HUES6 (cell line): ENCODE measurements at regions not wholly inside any gene's neighbourhood (a gene's known extent, or its start where the extent isn't known, plus 50 kb on each side); places are given as distances from the start of the nearest gene placed in this dataset.
"Not testable (repeated sequence)": the region's sequence is repeated elsewhere in the genome, so short reads cannot be mapped to it uniquely, and the experiment has no call there.

Experiments
- H3K27ac ChIP-seq: 2 replicates; pipeline ENCODE4 v1.7.0; 2013; ENCODE audit warnings: low read depth, mild to moderate bottlenecking, low read length, inconsistent platforms
- H3K27me3 ChIP-seq: 2 replicates; pipeline ENCODE4 v1.6.1; 2013; ENCODE audit warnings: low read length; ENCODE audit not compliant: control insufficient read depth, insufficient read depth
- H3K36me3 ChIP-seq: 2 replicates; pipeline ENCODE4 v1.6.1; 2013; ENCODE audit warnings: low read length; ENCODE audit not compliant: control insufficient read depth, insufficient read depth
- H3K4me1 ChIP-seq: 2 replicates; pipeline ENCODE4 v1.6.1; 2013; ENCODE audit warnings: low read length; ENCODE audit not compliant: control insufficient read depth, insufficient read depth
- H3K4me3 ChIP-seq: 2 replicates; pipeline ENCODE4 v1.5.1; 2013; ENCODE audit warnings: low read depth, low read length
- H3K9ac ChIP-seq: one replicate; pipeline ENCODE4 v1.6.1; 2013; ENCODE audit warnings: mild to moderate bottlenecking, low read length
- H3K9me3 ChIP-seq: 2 replicates; pipeline ENCODE4 v1.6.1; 2013; ENCODE audit warnings: low read depth, low read length; ENCODE audit not compliant: control insufficient read depth, insufficient read depth

DNA sequence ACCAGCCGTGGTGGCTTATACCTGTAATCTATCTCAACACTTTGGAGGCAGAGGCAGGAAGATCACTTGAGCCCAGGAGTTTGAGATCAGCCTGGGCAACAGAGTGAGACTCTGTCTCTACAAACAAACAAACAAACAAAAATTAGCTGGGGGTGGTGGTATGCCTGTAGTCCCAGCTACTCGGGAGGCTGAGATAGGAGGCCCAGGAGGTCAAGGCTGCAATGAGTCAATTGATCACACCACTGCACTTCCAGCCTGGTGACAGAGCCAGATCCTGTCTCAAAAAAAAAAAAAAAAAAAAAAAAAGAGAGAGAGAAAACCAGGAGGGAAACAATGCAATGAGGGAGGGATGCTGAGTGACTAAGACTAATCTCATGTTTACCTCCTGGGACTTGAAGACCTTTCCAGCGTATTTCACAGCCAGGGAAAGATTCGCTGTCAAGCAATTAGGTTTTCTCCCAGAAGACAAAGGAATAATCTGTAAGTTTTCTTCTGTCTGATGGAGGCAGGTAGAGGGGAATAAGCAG lies 51.1 kb upstream of the MIER3 start:
- H3K4me1 ChIP-seq, result peaks cover 5% of the 10 kb centered on the region
- no peak overlapping the region for H3K9ac ChIP-seq
- no peaks in the 10 kb centered on the region for H3K27me3 ChIP-seq
- no peak overlapping the region for H3K4me3 ChIP-seq
- H3K9me3 ChIP-seq, result no peaks in the 10 kb centered on the region
- no peaks in the 10 kb centered on the region for H3K36me3 ChIP-seq
- no peak overlapping the region for H3K27ac ChIP-seq

DNA sequence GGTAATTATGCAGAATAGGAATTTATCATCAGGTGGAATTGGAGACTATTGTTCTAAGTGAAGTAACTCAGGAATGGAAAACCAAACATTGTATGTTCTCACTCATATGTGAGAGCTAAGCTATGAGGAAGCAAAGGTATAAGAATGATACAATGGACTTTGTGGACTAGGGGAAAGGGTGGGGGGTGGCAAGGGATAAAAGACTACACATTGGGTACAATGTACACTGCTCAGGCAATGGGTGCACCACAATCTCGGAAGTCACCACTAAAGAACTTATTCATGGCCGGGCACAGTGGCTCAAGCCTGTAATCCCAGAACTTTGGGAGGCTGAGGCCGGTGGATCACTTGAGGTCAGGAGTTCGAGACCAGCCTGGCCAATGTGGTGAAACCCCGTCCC lies 51.6 kb upstream of the MIER3 start:
- not testable (repeated sequence) for H3K9me3 ChIP-seq, H3K27me3 ChIP-seq, H3K9ac ChIP-seq, H3K36me3 ChIP-seq, H3K27ac ChIP-seq, H3K4me3 ChIP-seq, H3K4me1 ChIP-seq

DNA sequence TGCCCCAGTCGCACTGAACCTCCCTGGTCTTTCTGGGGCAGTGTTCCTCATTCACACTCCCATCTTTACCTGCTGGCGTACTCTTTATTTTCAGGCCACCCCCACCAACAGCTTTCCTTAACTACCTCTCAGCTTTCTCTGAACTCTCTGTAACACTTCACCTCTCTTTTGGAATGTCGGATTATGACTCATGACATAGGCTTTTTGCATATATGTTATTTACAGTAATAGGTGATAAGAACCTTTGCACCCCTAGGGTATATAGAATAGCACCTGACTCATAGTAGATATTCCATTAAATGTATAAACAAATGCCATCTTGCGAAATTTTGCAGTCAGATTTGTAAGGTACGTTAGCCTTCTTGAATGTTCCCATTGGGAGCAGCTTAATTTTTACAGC lies 52.9 kb upstream of the MIER3 start:
- Histone ChIP-seq H3K4me3 (no peak overlapping the region), H3K4me1 (peaks cover 5% of the 10 kb centered on the region), H3K9me3 (no peaks in the 10 kb centered on the region), H3K27me3 (no peaks in the 10 kb centered on the region), H3K9ac (no peak overlapping the region), H3K27ac (no peak overlapping the region), H3K36me3 (no peaks in the 10 kb centered on the region)

DNA sequence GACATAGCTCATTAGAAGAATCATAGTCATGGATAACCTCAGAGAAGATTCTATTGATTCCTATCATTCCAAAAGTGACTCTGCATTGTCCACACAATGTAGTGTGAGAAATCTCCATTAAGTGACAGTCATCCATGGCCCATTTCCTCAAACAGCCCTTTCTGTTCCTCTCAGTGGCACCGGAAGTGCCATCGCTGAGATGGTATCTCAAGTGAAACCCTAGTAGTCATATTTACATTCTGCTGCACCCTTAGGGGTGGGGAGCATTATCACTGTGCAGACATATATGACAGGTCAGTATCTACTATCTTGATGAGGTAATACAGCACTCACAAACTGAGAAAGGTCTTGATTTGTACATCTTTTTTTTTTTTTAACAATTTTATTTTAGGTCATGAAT lies 55.4 kb upstream of the MIER3 start:
- H3K4me1 ChIP-seq, result peaks cover 5% of the 10 kb centered on the region
- no peak overlapping the region for H3K4me3 ChIP-seq
- no peaks in the 10 kb centered on the region for H3K27me3 ChIP-seq
- H3K27ac ChIP-seq, result no peak overlapping the region
- no peaks in the 10 kb centered on the region for H3K36me3 ChIP-seq
- no peak overlapping the region for H3K9ac ChIP-seq
- no peaks in the 10 kb centered on the region for H3K9me3 ChIP-seq

DNA sequence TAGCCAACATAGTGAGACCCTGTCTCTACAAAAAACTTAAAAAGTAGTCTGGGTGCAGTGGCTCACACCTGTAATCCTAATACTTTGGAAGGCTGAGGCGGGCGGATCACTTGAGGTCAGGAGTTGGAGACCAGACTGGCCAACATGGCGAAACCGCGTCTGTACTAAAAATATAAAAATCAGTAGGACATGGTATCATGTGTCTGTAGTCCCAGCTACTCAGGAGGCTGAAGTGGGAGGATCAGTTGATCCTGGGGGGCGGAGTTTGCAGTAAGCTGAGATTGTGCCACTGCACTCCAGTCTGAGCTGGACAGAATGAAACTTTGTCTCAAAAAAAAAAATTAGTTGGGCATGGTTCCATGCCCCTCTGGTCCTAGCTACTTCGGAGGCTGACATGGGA lies 57.9 kb upstream of the MIER3 start:
- Histone ChIP-seq H3K27me3 (no peaks in the 10 kb centered on the region), H3K4me3 (no peak overlapping the region), H3K9me3 (no peaks in the 10 kb centered on the region), H3K36me3 (no peaks in the 10 kb centered on the region), H3K27ac (no peak overlapping the region), H3K4me1 (peaks cover 6% of the 10 kb centered on the region), H3K9ac (no peak overlapping the region)

DNA sequence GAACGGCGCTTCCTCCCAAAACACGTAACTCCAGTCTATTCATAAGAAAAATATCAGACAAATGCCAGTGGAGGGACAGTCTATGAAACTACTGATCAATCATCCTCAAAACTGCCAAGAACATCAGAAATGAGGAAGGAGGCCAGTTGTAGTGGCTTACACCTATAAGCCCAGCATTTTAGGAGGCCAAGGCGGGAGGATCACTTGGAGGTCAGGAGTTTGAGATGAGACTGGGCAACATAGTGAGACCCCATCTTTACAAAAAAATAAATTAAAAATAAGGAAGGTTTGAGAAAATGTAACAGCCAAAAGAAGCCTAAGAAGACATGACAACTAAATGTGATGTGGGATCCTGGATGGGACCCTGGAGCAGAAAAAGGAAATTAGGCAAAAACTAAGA lies 58.9 kb upstream of the MIER3 start:
- Histone ChIP-seq H3K4me1 (peaks cover 6% of the 10 kb centered on the region; the same call in 1 of the 2 replicates), H3K4me3 (no peak overlapping the region), H3K27ac (no peak overlapping the region), H3K36me3 (no peaks in the 10 kb centered on the region), H3K27me3 (no peaks in the 10 kb centered on the region), H3K9me3 (no peaks in the 10 kb centered on the region), H3K9ac (no peak overlapping the region)

DNA sequence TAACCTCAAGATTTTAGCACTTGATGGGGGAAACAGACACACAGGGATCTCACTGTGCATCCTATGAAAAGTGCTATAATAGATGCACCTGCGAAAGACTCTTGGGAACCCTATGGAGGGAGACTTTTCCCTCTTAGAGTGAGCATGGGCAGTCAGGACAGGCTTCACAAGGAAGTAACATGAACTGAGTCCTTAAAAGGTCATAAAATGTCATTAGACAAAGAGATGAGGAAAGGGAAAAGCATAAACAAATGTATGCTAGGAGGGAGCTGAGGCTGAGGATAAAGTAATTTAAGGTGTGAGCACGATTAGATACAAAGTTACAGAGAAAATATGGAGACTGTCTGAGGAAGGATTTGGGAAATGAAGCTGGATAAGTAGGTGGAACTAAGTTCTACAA lies 60.6 kb upstream of the MIER3 start:
- Histone ChIP-seq H3K27me3 (no peaks in the 10 kb centered on the region), H3K4me1 (peaks cover 6% of the 10 kb centered on the region; the same call in 1 of the 2 replicates), H3K9ac (no peak overlapping the region), H3K27ac (no peak overlapping the region), H3K9me3 (no peaks in the 10 kb centered on the region), H3K36me3 (no peaks in the 10 kb centered on the region), H3K4me3 (no peak overlapping the region)

DNA sequence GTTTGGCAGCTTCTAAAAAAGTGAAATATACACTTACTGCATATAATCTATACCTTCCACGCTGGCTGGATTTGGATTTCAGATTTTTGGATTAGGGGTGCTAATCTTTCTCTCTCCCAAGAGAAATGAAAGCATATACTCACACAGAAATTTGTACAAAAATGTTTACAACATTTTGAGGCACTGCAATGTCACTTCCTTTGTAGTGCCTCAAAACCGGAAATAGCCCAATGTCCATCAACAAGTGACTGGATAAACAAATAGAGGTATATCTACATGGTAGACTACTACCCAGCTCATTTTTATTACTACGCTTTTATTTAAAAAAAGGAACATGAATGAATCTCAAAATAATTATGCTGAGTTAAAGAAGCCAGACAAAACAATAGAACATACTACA lies 74.0 kb upstream of the MIER3 start:
- Histone ChIP-seq H3K4me1 (no peaks in the 10 kb centered on the region), H3K36me3 (no peaks in the 10 kb centered on the region), H3K9ac (no peak overlapping the region), H3K9me3 (no peaks in the 10 kb centered on the region), H3K27me3 (no peaks in the 10 kb centered on the region), H3K4me3 (no peak overlapping the region), H3K27ac (no peak overlapping the region)

DNA sequence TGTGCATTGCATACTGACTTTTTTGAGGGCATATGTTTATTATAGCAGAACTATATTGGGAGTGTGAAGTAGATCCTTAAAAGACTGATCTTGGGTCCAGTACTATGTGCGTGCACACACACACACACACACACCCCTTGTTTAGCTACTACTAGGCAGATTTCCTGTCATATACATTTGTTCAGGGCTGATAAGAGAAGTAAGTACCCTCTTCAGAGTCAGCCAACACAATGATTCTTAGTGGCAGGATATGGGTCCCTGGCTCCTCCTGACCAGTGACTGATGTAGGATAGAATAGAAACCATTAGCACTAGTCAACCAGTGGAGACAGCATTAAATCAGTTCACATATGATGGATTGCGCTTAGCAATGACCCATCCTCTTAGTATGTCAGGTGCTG lies 76.2 kb upstream of the MIER3 start:
- Histone ChIP-seq H3K4me3 (no peak overlapping the region), H3K9ac (no peak overlapping the region), H3K27me3 (no peaks in the 10 kb centered on the region), H3K9me3 (no peaks in the 10 kb centered on the region), H3K4me1 (no peaks in the 10 kb centered on the region), H3K36me3 (no peaks in the 10 kb centered on the region), H3K27ac (no peak overlapping the region)

DNA sequence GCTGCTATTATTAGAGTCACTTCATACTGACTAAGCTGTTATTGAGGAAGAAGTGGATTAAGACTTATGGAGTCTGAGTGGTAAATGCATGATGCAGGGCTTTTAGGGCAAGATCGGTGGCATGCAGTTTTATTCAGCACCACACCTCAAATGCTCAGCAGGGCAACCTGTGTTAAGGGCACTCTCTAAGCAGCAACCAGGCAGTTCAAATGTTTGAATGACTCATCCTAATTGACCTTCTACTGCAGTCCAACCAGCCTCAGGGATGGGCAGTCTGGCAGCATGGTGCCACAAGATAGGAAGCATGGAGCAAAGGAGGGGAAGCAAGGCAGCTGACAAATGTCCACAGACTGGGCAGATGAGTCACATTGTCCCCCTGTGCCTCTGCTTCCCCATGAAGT lies 80.2 kb upstream of the MIER3 start:
- Histone ChIP-seq H3K36me3 (no peaks in the 10 kb centered on the region), H3K9me3 (no peaks in the 10 kb centered on the region), H3K27ac (no peak overlapping the region), H3K4me3 (no peak overlapping the region), H3K4me1 (no peaks in the 10 kb centered on the region), H3K27me3 (no peaks in the 10 kb centered on the region), H3K9ac (no peak overlapping the region)

DNA sequence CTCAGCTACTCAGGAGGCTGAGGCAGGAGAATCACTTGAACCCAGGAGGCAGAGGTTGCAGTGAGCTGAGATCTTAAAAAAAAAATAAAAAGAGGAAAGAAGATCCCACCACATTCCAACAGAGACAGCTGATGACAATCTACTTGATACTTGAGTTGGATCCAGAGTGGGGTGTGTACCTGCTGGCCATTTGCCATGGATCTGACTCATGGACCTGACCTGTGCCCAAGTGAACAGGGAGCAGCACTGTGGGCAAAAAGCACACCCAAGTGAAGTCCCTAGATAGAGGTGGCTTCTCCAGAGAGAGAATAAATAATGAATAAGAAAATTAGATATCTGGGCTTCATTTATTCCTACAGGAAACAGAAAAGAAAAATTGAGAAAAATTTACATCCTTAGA lies 81.2 kb upstream of the MIER3 start:
- Histone ChIP-seq H3K27ac (no peak overlapping the region), H3K27me3 (no peaks in the 10 kb centered on the region), H3K4me1 (peaks cover 3% of the 10 kb centered on the region; the same call in 1 of the 2 replicates), H3K9ac (no peak overlapping the region), H3K9me3 (no peaks in the 10 kb centered on the region), H3K4me3 (no peak overlapping the region), H3K36me3 (no peaks in the 10 kb centered on the region)

DNA sequence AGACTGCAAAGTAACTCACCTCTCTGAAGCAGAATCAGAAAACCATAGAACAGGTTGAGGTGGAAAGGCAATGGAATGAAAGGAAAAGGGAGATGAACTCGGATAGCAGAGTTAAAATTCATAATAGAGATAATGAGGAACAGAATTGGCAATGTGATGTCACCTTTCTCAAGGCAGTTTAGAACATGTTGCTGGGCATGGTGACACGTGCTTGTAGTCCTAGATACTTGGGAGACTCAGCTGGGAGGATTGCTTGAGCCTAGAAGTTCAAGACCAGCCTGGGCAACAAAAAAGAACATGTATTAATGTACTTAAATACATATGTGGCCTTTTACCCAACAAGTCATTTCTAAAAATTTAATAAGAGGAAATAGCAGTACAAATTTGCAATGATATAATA lies 81.6 kb upstream of the MIER3 start:
- Histone ChIP-seq H3K9me3 (no peaks in the 10 kb centered on the region), H3K4me3 (no peak overlapping the region), H3K4me1 (peaks cover 3% of the 10 kb centered on the region; the same call in 1 of the 2 replicates), H3K27me3 (no peaks in the 10 kb centered on the region), H3K9ac (no peak overlapping the region), H3K36me3 (no peaks in the 10 kb centered on the region), H3K27ac (no peak overlapping the region)
